Esophagus squamous epithelium (tissue), 5 donors: ENCODE measurements at regions not wholly inside any gene's neighbourhood (a gene's known extent, or its start where the extent isn't known, plus 50 kb on each side); places are given as distances from the start of the nearest gene placed in this dataset.

Source experiments
- DNase-seq: peaks from one replicate; lab custom pipeline; 2025; lab: John Stamatoyannopoulos, UW
- H3K27ac ChIP-seq, 4 donors: fragments of 200-600 bp; sonication (generic); one replicate each; pipeline ENCODE4 v1.5.1; 2016 to 2019; ENCODE audit warnings: mild to moderate bottlenecking in 1 of 4
- H3K27me3 ChIP-seq, 4 donors: fragments of 200-600 bp; sonication (generic); 1 replicate in 3 of 4; 2 replicates in 1 of 4; pipeline versions ENCODE4 v1.5.1 to v1.6.0; 2017 to 2021; ENCODE audit warnings: antibody characterized with exemption in 1 of 4
- H3K36me3 ChIP-seq, 3 donors: fragments of 200-600 bp; sonication (generic); one replicate each; pipeline ENCODE4 v1.5.1; 2016 to 2019
- H3K4me1 ChIP-seq, 3 donors: fragments of 200-600 bp; sonication (generic); one replicate each; pipeline ENCODE4 v1.5.1; 2017 to 2019
- H3K4me3 ChIP-seq, 4 donors: fragments of 200-600 bp; sonication (generic); 1 replicate in 3 of 4; 2 replicates in 1 of 4; pipeline ENCODE4 v1.5.1; 2016 to 2019; ENCODE audit warnings: mild to moderate bottlenecking in 2 of 4, moderate library complexity in 1 of 4
- H3K9me3 ChIP-seq, 3 donors: fragments of 200-600 bp; sonication (generic); one replicate each; pipeline ENCODE4 v1.5.1; 2016 to 2019
- POLR2A ChIP-seq, 4 donors: fragments of 450-650 bp; IDR thresholded peaks; one replicate each; pipeline ENCODE4 v1.6.1; 2017; ENCODE audit warnings: antibody characterized with exemption in 4 of 4, mild to moderate bottlenecking in 4 of 4, moderate library complexity in 3 of 4
- WGBS, 2 donors: methylation state at CpG; one replicate each; pipeline ENCODE4 v1.1.5; 2018; 5-methylcytosine and 5-hydroxymethylcytosine counted together
- intact Hi-C: fragments of 100-400 bp; cut with DNase I; formaldehyde crosslinking; loops from one replicate; pipeline ENCODE4 v1.15.0; 2022
- TF ChIP-seq, protein P1 (sequence below), 6 experiments: fragments of 450-650 bp in 4 of 6; fragments of 200-600 bp in 2 of 6; sonication (generic) in 2 of 6; IDR thresholded peaks; one replicate each; pipeline ENCODE4 v1.5.1; 2016 to 2019; ENCODE audit warnings: antibody characterized with exemption in 6 of 6, mild to moderate bottlenecking in 4 of 6, moderate library complexity in 4 of 6
- donor health status: DM: yes; HTN: yes; CAD: no.

DNA sequence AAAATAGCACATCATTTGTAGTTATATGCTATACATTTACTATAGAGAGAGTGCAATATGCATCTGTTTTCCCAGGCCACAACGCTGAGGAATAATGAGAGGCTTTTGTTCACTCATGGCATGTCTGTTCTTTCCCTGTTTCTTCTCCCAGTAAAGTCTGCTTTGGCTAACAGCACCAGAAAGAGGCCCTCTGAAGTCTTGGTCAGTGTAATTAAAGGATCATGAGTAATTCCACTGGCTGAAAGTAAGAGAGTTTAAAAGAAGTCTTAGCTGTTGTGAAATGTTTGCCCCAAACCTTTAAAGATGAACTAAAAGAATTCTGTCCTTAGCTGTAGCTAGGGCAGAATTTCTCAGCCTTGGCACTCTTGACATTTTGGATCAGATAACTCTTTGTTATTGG is 228.8 kb downstream of the TLE4 start:
- H3K36me3 ChIP-seq, result no peaks in the 10 kb centered on the region
- DNase-seq, result no peak
- H3K27ac ChIP-seq, result peak overlapping the region in 1 of 4 donors; percentile 33
- no peaks in the 10 kb centered on the region for H3K9me3 ChIP-seq
- no peaks in the 10 kb centered on the region for H3K27me3 ChIP-seq
- peaks cover 0 to 48% (median 6%) of the 10 kb centered on the region in 3 donors for H3K4me1 ChIP-seq
- intact Hi-C loops, result no loop called here
- H3K4me3 ChIP-seq, result no peak overlapping the region
- 36 to 50% methylated on average over 1 of the region's 1 CpG for WGBS, 2 donors
- TF ChIP-seq POLR2A (IDR thresholded peaks at IDR 0.05), result no peak
- TF ChIP-seq, protein P1, sequence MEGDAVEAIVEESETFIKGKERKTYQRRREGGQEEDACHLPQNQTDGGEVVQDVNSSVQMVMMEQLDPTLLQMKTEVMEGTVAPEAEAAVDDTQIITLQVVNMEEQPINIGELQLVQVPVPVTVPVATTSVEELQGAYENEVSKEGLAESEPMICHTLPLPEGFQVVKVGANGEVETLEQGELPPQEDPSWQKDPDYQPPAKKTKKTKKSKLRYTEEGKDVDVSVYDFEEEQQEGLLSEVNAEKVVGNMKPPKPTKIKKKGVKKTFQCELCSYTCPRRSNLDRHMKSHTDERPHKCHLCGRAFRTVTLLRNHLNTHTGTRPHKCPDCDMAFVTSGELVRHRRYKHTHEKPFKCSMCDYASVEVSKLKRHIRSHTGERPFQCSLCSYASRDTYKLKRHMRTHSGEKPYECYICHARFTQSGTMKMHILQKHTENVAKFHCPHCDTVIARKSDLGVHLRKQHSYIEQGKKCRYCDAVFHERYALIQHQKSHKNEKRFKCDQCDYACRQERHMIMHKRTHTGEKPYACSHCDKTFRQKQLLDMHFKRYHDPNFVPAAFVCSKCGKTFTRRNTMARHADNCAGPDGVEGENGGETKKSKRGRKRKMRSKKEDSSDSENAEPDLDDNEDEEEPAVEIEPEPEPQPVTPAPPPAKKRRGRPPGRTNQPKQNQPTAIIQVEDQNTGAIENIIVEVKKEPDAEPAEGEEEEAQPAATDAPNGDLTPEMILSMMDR (IDR thresholded peaks at IDR 0.05), result no peak

DNA sequence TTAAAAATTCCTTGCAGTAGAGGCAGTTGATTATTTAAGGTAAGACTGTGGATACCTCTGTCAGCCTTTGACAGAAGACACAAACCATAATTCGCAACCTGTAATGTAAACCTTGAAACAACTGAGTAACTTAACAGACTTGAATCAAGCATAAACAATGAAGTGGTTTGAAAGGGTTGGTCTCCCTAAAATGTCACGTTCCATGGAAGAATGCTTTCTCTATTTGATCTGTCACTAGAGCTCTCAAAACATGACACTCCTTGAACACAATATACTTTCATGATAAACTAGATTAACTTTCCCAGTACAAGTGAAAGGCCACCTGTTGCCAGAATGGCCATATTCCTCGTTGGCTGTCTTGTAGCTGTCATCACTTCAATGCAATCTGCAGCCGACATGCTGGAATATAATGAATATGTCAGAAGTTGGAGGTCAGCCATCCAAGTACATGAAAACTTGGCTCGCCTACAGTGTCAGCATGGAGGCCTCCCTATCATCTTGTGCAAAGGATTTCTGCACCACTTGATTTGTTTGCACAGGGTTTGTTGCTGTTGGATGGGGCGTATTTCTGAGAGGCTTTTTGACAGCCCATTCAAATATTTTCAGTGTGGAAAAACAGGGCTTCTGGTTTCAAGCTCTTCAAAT is 228.0 kb downstream of the TLE4 start:
- no peaks in the 10 kb centered on the region for H3K9me3 ChIP-seq
- DNase-seq, result no peak
- H3K4me1 ChIP-seq, result peaks cover 0 to 53% (median 6%) of the 10 kb centered on the region in 3 donors
- intact Hi-C loops, result no loop called here
- H3K27me3 ChIP-seq, result no peaks in the 10 kb centered on the region
- TF ChIP-seq, protein P1 (IDR thresholded peaks at IDR 0.05), result no peak
- no peak for TF ChIP-seq POLR2A (IDR thresholded peaks at IDR 0.05)
- H3K36me3 ChIP-seq, result no peaks in the 10 kb centered on the region
- H3K4me3 ChIP-seq, result no peak overlapping the region
- 34 to 35% methylated on average over 6 of the region's 6 CpGs for WGBS, 2 donors
- peak overlapping the region in 1 of 4 donors; percentile 33 for H3K27ac ChIP-seq

DNA sequence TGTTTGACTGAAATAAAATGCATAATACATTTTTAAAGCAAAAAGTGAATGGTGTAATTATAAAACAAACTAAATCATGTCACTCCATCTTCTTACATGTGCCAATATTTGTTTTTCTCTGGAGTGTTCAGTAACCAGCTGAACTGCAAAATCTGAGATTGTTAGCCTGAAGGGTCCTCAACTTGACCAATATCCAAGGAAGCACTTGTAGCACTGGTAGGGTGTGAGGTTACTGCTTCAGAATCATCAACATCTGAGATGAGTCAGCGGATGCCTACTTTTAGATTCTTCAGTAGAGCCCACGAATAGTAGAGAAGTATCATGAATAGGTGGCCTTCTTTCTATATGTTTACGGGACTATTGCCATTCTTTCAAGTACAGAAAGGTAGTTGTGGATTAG is 226.7 kb downstream of the TLE4 start:
- intact Hi-C loops, result no loop called here
- 93 to 96% methylated on average over 3 of the region's 3 CpGs for WGBS, 2 donors
- TF ChIP-seq POLR2A (IDR thresholded peaks at IDR 0.05), result no peak
- TF ChIP-seq, protein P1 (IDR thresholded peaks at IDR 0.05), result no peak

DNA sequence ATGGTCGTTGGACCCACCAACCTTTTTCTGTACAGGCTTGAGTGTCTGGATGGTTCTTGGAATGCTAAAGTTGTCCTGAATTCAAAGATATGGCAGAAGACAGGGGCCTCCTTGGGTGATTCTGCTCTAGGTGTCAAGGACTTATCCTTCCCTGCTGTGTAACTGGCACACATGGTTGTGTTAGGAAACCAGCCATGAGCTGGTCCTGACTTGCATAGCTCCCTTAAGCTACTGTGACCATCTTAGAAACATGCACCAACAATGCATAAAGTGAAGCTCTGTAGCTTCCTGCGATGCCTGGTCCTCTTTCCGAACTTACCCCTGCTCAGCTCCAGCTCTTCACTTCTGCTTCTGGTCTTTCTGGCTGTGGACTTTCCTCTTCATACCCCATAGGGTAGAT is 224.6 kb downstream of the TLE4 start:
- H3K27me3 ChIP-seq, result no peaks in the 10 kb centered on the region
- no peak overlapping the region for H3K27ac ChIP-seq
- WGBS, 2 donors, result 34 to 75% methylated on average over 3 of the region's 3 CpGs
- H3K4me3 ChIP-seq, result no peak overlapping the region
- peaks cover 0 to 41% (median 6%) of the 10 kb centered on the region in 3 donors for H3K4me1 ChIP-seq
- intact Hi-C loops, result no loop called here
- H3K36me3 ChIP-seq, result no peaks in the 10 kb centered on the region
- no peaks in the 10 kb centered on the region for H3K9me3 ChIP-seq
- no peak for DNase-seq
- TF ChIP-seq POLR2A (IDR thresholded peaks at IDR 0.05), result no peak
- TF ChIP-seq, protein P1 (IDR thresholded peaks at IDR 0.05), result no peak

More for the DNA sequence above, 226.7 kb downstream of the TLE4 start:
- Histone ChIP-seq H3K27ac (no peak overlapping the region), H3K4me1 (peaks cover 0 to 53% (median 6%) of the 10 kb centered on the region in 3 donors), H3K36me3 (no peaks in the 10 kb centered on the region), H3K4me3 (no peak overlapping the region), H3K9me3 (no peaks in the 10 kb centered on the region), H3K27me3 (no peaks in the 10 kb centered on the region)
- no peak for DNase-seq

DNA sequence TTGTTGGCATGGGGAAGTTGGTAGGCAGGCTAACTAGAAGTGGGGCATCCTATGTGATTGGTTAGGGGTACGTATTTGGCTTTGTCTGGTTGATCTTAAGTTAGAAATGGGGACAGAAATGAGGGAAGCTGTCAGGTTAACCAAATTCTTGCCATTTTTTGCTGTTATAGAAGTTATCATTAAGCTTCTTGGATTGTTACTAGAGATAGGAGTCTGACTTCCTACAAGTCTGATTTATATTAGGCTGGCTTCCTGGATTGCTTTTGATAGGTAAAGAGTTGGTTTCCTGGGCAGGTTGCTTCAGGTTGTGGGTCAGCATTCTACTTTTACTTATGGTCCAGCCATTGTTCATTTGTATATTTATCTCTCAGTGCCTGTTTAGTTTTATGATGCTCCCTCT is 216.9 kb downstream of the TLE4 start:
- Histone ChIP-seq H3K4me3 (no peak overlapping the region), H3K36me3 (no peaks in the 10 kb centered on the region), H3K4me1 (no peaks in the 10 kb centered on the region), H3K27me3 (no peaks in the 10 kb centered on the region), H3K27ac (no peak overlapping the region), H3K9me3 (no peaks in the 10 kb centered on the region)
- intact Hi-C loops, result no loop called here
- no peak for TF ChIP-seq POLR2A (IDR thresholded peaks at IDR 0.05)
- TF ChIP-seq, protein P1 (IDR thresholded peaks at IDR 0.05), result no peak
- 85 to 94% methylated on average over 1 of the region's 1 CpG for WGBS, 2 donors
- no peak for DNase-seq
